HG03196 (cell line): ENCODE measurements at regions not wholly inside any gene's neighbourhood (a gene's known extent, or its start where the extent isn't known, plus 50 kb on each side); places are given as distances from the start of the nearest gene placed in this dataset.
"Not testable (repeated sequence)": the region's sequence is repeated elsewhere in the genome, so short reads cannot be mapped to it uniquely, and the experiment has no call there.

Experiments used
- ATAC-seq: cut with Tn5 transposase; IDR thresholded peaks from one replicate; pipeline ENCODE4 v1.9.1; 2021; ENCODE audit not compliant: unreplicated experiment

- ATAC-seq: no peak
These were observed 426.7 kb downstream of the RWDD3 start for GRCh38 chr1:95660736-95661135.

- not testable (repeated sequence) for ATAC-seq
These were observed 429.5 kb downstream of the RWDD3 start for GRCh38 chr1:95663530-95663929.

DNA sequence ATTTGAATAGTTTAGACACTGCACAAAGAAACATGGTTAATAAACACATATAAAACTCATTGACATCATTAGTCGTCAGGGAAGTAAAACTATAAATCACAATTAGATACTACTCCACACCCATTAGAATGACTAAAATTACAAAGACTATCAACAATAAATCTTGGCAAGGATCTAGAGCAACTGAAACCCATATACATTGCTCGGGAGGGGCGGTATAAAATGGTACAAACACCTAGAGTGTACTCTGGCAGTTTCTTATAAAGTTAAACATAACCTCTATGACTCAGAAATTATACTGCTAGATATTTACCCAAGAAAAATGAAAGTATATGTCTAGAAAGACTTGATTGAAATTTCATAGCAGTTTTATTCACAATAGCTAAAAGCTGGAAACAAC, 434.2 kb downstream of the RWDD3 start:
- no peak for ATAC-seq

DNA sequence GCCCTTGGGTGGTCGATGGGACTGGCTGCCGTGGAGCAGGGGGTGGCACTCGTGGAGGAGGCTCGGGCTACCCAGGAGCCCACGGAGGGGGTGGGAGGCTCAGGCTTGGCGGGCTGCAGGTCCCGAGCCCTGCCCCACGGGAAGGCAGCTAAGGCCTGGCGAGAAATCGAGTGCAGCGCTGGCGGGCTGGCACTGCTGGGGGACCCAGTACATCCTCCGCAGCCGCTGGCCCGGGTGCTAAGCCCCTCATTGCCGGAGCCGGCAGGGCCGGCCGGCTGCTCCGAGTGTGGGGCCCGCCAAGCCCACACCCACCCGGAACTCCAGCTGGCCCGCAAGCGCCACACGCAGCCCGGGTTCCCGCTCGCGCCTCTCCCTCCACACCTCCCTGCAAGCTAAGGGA, 435.6 kb downstream of the RWDD3 start:
- ATAC-seq: not testable (repeated sequence)

DNA sequence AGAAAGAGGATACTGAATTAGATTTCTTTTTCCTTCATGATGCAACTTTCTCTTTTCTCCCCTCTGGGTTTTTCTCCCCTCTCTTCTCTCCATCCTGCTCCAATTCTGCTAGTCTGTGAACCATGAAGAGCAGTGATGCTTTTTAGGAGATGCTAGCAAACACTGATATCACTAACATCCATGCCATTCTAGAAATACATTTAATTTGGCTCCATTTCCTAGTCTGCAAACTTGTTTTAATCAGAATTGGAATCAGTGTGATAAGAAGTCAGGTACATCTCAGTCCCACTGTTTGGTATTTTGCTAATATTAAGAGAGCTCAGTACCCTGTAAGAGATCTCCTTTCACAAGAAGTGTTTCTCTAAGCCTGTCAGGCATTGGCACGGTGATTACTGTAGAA, 437.1 kb downstream of the RWDD3 start:
- no peak for ATAC-seq

GRCh38 chr1:95679262-95679661, 445.3 kb downstream of the RWDD3 start:
- ATAC-seq: no peak

DNA sequence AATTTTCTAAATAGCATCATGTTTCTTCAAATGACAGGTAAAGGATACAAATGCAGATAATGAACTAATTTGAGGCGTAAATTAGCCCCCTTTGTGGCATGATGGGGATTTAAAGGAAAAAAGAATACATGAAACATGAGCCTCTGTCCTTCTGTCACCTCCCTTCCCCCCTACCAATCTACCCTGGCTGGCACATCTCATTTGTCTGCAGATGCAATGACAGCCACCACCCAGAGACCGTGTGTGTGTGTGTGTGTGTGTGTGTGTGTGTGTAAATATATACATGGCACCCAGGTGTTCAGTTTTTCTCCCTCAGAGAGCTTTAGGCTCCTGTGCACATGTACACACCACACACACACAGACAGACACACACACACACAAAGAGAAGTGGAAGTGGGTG, 451.1 kb downstream of the RWDD3 start:
- ATAC-seq: no peak

- ATAC-seq: no peak
These were observed 452.2 kb downstream of the RWDD3 start for GRCh38 chr1:95686217-95686616.

- no peak for ATAC-seq
These were observed 465.3 kb downstream of the RWDD3 start for GRCh38 chr1:95699149-95699953.

DNA sequence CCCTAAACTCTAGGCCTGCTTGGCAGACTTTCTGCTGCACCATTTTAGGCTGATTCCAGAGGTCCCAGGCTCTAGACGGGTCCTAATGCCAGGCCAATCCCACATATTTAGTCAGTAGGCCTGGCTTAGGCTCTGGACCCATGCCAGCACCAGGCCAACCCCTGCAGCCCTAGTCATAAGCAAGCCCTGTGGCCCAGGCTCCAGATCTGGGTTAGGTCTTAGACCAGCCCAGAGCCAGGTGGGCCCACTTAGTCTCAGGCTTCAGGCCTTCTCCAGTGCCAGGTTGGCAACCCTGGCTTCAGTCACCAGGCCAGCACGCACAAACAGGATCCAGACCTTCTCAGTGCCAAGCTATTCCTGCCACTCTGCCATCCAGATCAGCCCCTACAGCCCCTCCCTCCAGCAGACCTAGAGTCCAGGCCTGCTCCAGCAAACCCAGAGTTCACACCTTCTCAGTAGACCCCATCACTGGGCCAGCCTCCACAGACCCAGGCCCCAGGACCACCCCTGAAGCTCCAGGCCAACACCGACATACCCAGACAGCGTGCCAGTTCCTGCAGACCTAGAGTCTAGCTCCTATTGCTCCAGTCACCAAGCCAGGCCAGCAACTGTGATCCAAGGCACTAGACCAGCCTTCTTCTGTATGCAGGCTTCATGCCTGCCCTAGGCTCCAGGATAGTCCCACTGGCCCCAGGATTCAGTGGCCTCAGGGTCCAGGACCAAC, 467.6 kb downstream of the RWDD3 start:
- no peak for ATAC-seq

GRCh38 chr1:95703046-95703445, 469.0 kb downstream of the RWDD3 start:
- no peak for ATAC-seq

DNA sequence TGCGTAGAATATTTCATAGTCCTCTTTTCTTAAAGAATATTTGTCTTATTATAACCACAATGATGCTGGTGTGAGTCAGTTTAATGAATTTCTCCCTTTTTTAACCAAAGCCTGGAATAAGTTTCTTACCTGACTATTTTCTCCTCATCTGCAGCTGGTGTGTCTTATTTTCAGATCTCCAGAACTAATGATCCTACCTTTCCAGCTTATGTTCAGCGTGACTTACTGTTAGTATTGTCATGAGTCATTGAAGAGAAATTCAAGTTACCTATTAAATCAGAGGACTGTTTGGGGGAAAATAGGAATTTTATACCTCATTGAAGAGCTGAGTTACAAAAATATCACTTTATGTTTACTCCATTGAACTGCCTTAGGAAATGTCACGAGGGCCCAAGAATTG, 482.1 kb downstream of the RWDD3 start:
- no peak for ATAC-seq

GRCh38 chr1:95716550-95716949, 482.5 kb downstream of the RWDD3 start:
- no peak for ATAC-seq

- ATAC-seq: no peak
These were observed 489.3 kb downstream of the RWDD3 start for GRCh38 chr1:95723346-95723745.

GRCh38 chr1:95728841-95729240, 494.8 kb downstream of the RWDD3 start:
- no peak for ATAC-seq

DNA sequence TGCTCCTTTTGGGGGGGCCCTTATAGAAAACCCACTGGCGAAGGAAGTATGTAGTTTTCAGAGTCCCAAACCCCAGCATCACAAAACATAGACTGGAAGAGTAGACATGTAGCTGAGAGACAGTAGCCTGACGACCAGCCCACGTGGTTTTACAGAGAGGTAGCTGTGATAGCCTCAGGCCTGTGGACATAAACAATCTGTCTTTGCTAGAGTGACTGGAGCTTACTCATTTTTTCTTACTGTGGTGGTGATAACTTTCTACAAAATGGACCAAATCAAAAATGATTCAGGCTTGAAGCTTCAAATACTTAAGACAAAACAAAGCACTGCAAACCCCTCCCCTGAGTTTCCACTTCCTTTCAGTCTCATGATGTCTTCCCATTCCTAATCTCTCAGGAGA, 497.0 kb downstream of the RWDD3 start:
- ATAC-seq: no peak

- no peak for ATAC-seq
These were observed 497.5 kb downstream of the RWDD3 start for GRCh38 chr1:95731466-95731865.

DNA sequence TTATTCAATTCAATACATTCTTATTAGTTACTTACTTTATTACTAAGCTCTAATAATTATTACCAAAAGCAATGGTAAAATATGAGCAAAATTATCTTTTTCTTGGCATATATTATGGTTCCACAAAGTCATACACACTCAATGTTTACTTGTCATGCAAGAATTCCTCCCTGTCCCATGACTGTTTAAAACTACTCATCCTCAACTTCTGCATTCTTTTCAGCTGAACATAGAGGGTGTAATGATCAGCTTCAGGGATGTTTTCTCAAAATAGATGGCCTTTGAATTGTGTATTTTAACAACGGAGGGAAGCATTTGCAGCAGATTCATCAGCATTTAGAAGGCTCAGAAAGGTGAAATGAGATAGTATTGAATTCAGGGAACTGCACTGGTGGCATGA, 499.0 kb downstream of the RWDD3 start:
- no peak for ATAC-seq

GRCh38 chr1:95733671-95734070, 499.7 kb downstream of the RWDD3 start:
- no peak for ATAC-seq

DNA sequence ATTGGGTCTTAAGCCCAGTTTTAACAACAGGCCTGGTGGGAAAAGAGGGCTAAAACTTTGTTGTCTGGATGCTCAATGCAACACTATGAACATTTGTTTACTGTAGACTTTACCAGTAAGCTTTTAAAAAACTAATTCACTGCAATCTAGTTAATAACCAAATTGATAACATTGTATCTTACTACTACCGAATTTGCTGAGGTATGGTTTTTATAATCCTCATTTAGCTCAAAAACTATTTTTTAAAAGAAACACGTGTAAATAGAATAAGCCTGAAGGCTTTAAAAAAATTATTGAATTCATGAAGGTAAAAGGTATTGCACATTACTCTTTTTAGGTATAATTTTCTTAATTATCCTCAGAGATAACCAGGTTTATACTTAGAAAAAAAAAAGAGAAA, 500.6 kb downstream of the RWDD3 start:
- ATAC-seq: no peak

DNA sequence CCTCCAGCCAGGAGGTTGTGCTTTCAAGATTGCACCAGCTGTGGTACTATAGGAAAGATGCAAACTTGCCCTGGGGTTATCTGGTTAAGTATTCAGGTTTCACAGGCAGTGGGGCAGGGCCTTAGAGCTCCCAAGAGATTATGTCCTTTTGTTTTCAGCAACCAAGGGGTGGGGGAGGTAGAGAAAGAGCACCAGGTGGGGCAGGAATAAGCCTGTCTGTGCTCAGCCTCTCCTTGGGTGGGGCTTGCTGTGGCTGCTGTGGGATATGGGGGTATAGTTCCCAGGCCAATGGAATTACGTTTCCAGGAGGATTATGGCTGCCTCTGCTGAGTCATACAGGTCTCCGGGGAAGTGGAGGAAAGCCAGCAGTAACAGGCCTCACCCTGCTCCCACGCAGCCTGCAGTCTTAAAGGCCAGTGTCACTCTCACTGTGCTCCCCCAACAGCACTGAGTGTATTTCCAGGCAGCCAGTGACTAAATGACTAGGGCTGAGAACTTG, 508.6 kb downstream of the RWDD3 start:
- no peak for ATAC-seq

DNA sequence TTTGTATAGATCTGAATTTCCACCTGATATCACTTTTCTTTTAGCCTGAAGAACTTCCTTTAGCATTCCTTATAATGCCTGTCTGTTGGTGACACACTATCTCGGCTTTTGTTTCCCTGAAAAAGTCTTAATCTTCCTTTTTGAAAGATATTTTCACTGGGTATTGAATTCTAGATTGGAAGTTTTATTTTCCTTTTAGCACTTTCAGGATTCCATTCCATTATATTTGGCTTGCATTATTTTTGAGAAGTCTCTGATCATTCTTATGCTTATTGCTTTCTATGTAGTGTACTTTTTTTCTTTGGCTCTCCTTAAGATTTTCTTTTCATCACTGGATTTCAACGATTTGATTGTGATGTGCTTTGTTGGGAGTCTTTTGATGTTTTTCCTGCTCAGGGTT, 510.7 kb downstream of the RWDD3 start:
- no peak for ATAC-seq
